ENCODE measurements at regions not wholly inside any gene's neighbourhood (a gene's known extent, or its start where the extent isn't known, plus 50 kb on each side); places are given as distances from the start of the nearest gene placed in this dataset.
A peak's percentile ranks its signal among the peaks of the same experiment; 100 is the strongest.
"Not testable (repeated sequence)": the region's sequence is repeated elsewhere in the genome, so short reads cannot be mapped to it uniquely, and the experiment has no call there.

GRCh38 chr4:188754372-188755002 lies 615.2 kb downstream of the TRIML1 start:
- no peak for DNase-seq

- DNase-seq = no peak
These were observed 628.3 kb downstream of the TRIML1 start for GRCh38 chr4:188767496-188767895.

DNA sequence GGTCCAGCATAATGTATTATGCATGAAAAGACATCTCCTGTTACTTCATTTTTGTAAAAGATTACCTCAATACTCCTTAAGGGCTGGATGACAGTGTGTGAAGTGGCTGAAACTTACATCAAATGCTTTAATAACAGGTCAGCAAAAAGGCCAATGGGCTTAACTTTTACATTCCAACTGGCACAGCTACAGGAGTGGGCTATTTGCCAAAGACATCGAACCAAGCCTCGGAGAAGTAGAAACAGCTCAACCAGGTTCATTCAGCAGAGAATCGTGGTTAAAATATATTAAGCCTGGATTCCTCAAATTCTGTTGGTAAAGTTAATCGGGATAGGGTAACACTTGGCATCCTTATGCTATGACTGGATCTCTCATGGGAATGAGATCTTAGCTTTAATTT lies 639.7 kb downstream of the TRIML1 start:
- DNase-seq = no peak

- DNase-seq = no peak
These were observed 640.3 kb downstream of the TRIML1 start for GRCh38 chr4:188779581-188779980.

DNA sequence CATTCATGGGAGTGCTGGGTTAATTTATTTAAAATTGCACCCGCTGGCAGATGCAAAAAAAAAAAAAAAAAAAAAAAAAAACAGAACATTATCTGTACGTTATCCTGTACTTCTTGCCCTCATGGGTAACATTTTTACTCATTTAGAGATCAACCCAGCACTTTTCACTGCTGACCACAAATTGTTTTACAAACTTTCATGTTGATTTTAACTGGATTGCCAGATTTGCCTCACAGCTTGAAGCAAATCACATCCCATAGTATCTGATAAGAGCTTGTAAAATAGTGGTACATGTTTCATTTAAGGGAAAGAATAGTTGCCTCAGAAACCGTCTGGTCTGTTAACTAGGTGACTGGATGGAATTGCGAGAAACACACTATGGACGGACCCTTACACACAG lies 640.8 kb downstream of the TRIML1 start:
- no peak for DNase-seq

DNA sequence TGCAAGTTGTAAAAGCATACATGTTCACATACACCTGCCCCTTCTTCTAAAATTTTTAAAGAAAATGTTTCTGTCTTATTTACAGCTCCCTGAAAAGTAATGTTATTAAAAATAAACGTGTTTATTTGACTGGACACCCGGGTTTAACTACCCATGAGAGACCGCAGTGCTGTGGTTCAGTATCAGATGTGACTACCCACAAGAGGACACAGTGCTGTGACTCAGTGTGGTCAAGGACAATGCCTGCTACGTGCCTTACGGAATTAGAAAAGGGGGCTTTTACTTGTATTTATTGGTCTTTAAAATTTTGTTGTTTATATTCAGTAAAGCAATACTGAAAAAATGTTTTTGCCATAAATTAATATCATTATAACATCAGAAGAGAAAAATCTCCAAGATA lies 641.4 kb downstream of the TRIML1 start:
- DNase-seq = peak; percentile 9

DNA sequence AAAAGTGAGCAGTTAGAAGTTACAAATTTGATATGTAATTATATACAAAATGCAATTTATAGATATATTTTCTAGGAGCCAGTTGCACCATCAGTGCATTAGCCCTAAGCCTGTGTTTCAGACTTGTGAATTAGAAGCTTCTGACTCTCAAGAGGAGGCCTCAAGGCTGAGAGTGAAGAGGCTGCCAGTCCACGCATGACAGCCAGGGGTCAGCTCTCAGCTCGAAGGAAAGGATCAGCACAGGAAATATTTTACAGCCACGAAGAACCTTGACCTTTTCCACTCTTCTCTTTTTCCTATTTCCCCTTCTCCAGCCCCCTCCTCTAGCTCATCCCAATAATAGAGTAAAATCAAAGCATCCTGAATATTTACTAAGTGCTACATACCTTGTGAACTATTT lies 642.4 kb downstream of the TRIML1 start:
- DNase-seq = peak; percentile 28

- DNase-seq = no peak
These were observed 643.9 kb downstream of the TRIML1 start for GRCh38 chr4:188783175-188783574.

DNA sequence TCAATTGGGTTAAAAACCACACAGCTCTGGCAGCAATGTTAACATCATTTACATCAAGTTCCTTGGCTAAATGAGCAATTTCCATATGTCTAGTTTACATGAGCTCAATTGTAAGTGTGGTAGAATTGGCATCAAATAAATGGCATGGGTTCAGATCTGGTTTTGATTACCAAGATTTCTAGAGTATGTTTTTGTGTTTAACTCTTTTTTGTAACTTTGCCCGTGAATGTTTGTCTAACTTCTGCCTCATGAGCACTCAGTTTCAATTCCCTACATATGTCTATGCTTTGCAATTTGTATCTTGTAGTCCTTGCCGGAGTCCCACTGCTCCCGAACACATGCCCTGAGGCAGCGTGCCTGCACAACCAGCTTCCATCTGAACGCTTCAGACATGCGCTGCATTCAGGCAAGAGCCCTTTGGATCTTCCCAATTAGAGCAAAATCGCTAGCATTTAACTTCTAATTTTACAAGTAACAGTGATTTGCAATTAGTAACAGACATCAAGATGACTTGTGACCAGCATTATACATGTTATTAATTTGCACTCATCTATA lies 644.4 kb downstream of the TRIML1 start:
- no peak for DNase-seq

GRCh38 chr4:188796600-188796999 lies 657.4 kb downstream of the TRIML1 start:
- not testable (repeated sequence) for DNase-seq

DNA sequence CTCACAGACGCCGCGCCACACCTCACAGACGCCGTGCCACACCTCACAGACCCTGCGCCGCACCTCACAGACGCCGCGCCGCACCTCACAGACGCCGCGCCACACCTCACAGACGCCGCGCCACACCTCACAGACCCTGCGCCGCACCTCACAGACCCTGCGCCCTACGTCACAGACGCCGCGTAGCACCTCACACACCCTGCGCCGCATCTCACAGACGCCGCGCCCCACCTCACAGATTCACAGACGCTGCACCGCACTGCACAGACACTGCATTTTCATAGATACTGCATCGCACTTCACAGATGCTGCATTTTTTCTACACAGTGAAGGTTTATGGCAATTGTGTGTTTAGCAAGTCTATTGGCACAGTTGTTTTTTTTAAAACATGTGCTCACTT lies 657.8 kb downstream of the TRIML1 start:
- not testable (repeated sequence) for DNase-seq

DNA sequence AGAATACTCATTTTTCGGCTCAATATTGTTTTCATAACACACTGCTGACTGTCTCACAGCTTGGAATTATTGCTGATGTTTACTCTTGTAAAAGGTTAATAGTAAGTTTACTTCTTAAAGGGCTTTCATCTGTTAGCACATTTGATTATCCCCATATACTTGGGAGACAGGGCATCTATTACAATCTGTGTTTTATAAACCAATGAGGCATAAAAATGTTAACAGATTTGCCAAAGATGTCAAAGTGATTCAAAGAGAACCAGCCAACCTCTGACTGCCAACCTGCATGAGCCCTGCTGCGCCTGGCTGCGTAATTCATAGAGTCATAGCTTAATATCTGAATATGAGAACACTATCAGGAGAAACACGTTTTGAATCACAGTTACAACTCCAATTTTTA lies 665.6 kb downstream of the TRIML1 start:
- DNase-seq = no peak

- DNase-seq = no peak
These were observed 671.9 kb downstream of the TRIML1 start for GRCh38 chr4:188811121-188811520.

DNA sequence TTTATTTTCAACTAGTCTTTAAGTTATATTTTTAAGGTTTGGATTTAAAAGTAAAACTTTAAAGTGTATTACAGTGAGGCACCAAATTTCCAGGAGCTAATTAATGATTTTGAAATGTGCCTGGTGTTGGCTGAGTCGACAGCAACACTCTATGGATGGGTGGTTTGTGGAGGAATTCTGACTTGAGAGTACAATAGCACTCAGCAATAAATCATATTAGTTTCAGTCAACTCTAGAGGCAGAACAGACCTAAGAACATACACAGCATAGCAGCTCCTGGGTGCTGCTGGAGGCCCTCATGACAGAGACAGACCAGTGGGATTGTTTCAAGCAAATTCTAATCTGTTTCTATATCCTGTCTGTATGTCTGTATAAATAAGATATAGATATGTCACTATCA lies 673.4 kb downstream of the TRIML1 start:
- DNase-seq = no peak

GRCh38 chr4:188818300-188818699 lies 679.1 kb downstream of the TRIML1 start:
- DNase-seq = no peak

DNA sequence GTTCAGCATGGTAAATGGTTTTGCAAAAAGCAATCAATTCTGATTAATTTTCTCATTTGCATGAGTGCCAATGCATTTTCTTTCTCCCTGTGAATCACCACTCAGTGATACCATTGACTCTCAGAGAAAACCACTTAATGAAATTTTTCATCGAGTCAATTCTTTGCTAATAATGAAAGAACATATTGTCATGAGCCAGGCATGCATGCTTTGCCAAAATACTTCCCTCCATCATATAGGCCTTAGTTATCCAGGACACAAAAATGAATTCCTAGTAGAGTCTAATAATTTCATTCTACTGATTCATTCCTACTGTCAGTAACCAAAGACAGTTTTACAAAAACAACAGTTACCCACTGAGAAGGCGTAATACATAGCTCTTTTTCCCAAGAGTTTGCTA lies 680.0 kb downstream of the TRIML1 start:
- DNase-seq = no peak

- no peak for DNase-seq
These were observed 682.3 kb downstream of the TRIML1 start for GRCh38 chr4:188821500-188821899.

- no peak for DNase-seq
These were observed 683.5 kb downstream of the TRIML1 start for GRCh38 chr4:188822698-188823097.

DNA sequence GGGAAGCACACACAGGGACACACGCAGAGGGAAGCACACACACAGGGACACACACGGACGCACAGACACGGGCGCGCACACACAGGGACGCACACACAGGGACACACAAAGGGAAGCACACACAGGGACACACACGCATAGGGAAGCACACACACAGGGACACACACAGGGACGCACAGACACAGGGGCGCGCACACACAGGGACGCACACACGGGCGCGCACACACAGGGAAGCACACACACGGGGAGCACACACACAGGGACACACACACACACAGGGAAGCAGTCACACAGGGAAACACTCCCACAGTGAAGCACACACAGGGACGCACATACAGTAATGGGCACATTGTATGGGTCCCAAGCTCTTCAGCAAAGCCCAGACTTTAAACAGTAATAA lies 685.3 kb downstream of the TRIML1 start:
- DNase-seq = no peak

DNA sequence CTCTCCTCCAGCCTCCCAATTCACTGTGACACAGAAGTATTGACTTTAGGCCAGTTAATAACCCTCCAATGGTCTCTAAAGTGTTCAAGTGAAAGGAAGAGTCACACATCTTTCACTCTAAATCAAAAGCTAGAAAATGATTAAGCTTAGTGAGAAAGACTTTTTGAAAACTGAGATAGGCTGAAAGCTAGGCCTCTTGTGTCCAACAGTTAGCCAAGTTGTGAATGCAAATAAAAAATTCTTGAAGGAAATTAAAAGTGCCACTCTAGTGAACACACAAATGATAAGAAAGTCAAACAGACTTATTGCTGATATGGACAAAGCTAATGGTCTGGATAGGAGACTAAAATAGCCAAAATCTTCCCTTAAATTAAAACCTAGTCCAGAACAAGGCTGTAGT lies 687.2 kb downstream of the TRIML1 start:
- no peak for DNase-seq

GRCh38 chr4:188839704-188840103 lies 700.5 kb downstream of the TRIML1 start:
- DNase-seq = no peak

- peak; percentile 7 for DNase-seq
These were observed 702.3 kb downstream of the TRIML1 start for GRCh38 chr4:188841523-188841922.

GRCh38 chr4:188854436-188854835 lies 715.2 kb downstream of the TRIML1 start:
- DNase-seq = no peak

DNA sequence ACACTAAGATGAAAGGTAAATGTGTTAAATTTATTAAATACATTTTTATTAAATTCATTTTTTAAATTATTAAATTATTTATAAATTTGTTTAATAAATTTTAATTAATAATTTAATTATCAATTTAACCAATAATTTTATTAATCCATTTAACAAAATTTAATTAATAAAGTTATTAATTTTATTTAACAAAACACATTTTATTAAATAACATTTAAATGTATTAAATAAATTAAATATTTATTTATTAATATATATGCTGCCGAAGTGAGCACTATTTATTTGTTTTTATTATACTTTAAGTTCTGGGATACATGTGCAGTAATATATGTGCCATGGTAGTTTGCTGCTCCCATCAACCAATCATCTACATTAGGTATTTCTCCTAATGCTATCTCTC lies 719.5 kb downstream of the TRIML1 start:
- DNase-seq = no peak

DNA sequence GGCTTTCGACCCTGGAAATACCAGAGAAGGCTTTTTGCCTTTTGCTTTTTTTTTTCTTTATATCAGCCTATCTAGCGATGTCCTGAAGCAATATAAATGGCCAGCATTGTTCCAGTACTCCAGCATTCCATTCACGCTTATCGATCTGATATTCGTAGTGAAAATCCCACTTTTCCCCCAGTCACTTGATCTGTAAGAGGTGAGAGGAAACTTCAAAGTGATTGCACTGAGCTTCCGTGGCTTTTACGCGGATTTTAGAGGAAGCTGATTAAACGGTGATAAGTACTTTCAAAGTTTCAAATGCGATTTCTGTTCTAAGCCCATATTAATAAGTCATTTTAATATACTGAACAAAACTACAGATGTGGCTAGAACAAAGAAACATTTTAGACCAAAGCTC lies 725.5 kb downstream of the TRIML1 start:
- DNase-seq = no peak

All from MV-4-11 (cell line).